NT2/D1 (cell line): ENCODE measurements at regions not wholly inside any gene's neighbourhood (a gene's known extent, or its start where the extent isn't known, plus 50 kb on each side); places are given as distances from the start of the nearest gene placed in this dataset.

Source experiments
- YY1 ChIP-seq: IDR thresholded peaks from 2 replicates; pipeline ENCODE4 v1.6.1; 2011; ENCODE audit not compliant: insufficient read length, insufficient read depth
- ZNF274 ChIP-seq: IDR thresholded peaks from 2 replicates; pipeline ENCODE4 v1.6.1; 2011; ENCODE audit warnings: mild to moderate bottlenecking, low read depth, low read length

GRCh38 chrX:149198980-149199732 lies 305.9 kb downstream of the IDS start:
- TF ChIP-seq ZNF274 (no peak), YY1 (no peak)
